Subcutaneous abdominal adipose tissue (tissue), 5 donors: ENCODE measurements at regions not wholly inside any gene's neighbourhood (a gene's known extent, or its start where the extent isn't known, plus 50 kb on each side); places are given as distances from the start of the nearest gene placed in this dataset.

Source experiments
- H3K27ac ChIP-seq: one replicate; pipeline ENCODE4 v1.7.0; 2013; ENCODE audit warnings: low read depth, mild to moderate bottlenecking, inconsistent platforms, low read length, moderate library complexity
- H3K27me3 ChIP-seq, 5 donors: one replicate each; pipeline ENCODE4 v1.7.0; 2013; ENCODE audit warnings: low read length in 5 of 5, inconsistent platforms in 1 of 5; ENCODE audit not compliant: control insufficient read depth in 5 of 5, insufficient read depth in 4 of 5
- H3K36me3 ChIP-seq, 5 donors: one replicate each; pipeline ENCODE4 v1.7.0; 2013; ENCODE audit warnings: low read length in 5 of 5; ENCODE audit not compliant: control insufficient read depth in 5 of 5, insufficient read depth in 5 of 5
- H3K4me1 ChIP-seq, 5 donors: one replicate each; pipeline ENCODE4 v1.7.0; 2013; ENCODE audit warnings: low read length in 5 of 5, mild to moderate bottlenecking in 3 of 5, moderate library complexity in 1 of 5; ENCODE audit not compliant: control insufficient read depth in 5 of 5, insufficient read depth in 5 of 5
- H3K4me3 ChIP-seq, 5 donors: one replicate each; pipeline ENCODE4 v1.7.0; 2013; ENCODE audit warnings: low read length in 5 of 5, low read depth in 1 of 5
- H3K9ac ChIP-seq, 5 donors: one replicate each; pipeline ENCODE4 v1.7.0; 2013; ENCODE audit warnings: low read length in 5 of 5, mild to moderate bottlenecking in 4 of 5, moderate library complexity in 3 of 5
- H3K9me3 ChIP-seq, 5 donors: one replicate each; pipeline ENCODE4 v1.7.0; 2013; ENCODE audit warnings: low read length in 5 of 5; ENCODE audit not compliant: control insufficient read depth in 5 of 5
- donor health status: healthy.
- donor health status: healthy.
- donor health status: healthy.
- donor health status: healthy.
- donor health status: healthy.

DNA sequence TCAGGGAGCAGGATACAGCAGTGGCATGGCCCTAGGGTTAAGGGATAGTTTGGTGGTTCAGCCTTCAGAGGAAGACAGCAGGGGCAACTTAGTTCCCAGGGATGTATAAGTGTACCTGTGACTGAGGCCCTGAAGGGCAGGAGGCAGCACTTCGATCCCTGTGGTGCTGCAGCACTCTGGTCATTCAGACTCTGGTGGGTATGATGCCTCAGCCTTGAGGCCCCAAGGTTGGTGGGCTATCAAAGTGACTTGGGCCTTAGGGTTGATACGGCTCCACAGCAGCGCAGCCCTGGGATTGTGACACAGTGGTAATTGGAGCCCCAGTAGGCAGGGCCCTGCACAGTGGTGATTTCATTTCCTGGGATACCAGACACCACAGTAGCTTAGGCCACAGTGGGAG, 1703.1 kb downstream of the PCDH7 start:
- peaks cover 0 to 12% (median 6%) of the 10 kb centered on the region in 5 donors for H3K9me3 ChIP-seq
- H3K4me3 ChIP-seq, result no peak overlapping the region
- H3K9ac ChIP-seq, result no peak overlapping the region
- H3K27me3 ChIP-seq, result no peaks in the 10 kb centered on the region
- H3K4me1 ChIP-seq, result no peaks in the 10 kb centered on the region
- H3K27ac ChIP-seq, result no peak overlapping the region
- H3K36me3 ChIP-seq, result no peaks in the 10 kb centered on the region

DNA sequence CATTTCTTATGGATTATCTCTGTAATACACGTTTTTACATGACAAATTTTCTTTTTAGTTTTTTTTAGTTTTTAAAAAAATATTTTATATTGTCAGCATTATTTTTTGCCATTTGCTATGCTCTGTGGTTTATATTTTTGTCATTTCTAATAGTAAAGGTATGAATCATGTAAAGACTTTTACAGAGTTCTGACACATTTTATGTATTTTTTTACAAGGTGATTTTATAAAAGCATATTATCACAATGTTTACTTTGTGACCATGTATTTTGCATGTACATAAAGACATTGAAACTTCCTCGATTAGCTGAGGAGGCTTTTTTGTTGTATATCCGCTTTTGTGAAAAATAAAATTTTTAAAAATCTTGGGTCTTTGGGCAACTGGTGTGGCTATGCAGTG, 1705.1 kb downstream of the PCDH7 start:
- Histone ChIP-seq H3K9ac (no peak overlapping the region), H3K27me3 (no peaks in the 10 kb centered on the region), H3K4me3 (no peak overlapping the region), H3K4me1 (no peaks in the 10 kb centered on the region), H3K27ac (no peak overlapping the region), H3K9me3 (peaks cover 0 to 12% (median 6%) of the 10 kb centered on the region in 5 donors), H3K36me3 (no peaks in the 10 kb centered on the region)

DNA sequence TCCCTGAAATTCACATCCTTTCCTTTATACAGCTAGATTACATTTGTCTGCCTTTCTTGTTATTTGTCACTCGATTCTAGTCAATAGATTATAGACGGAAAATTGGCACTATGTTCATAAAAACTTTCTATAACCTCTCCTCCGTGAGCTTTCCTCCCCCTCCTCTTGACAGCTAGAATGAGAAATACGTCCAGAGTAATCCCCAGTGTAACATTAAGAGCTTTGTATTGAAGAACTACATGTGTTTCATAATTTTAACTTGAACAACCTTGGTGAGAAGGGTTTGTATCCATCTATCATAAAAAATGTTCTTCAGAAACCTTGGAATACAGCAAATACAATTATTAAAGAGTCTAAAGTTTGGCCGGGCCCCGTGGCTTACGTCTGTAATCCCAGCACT, 1707.4 kb downstream of the PCDH7 start:
- H3K9ac ChIP-seq, result no peak overlapping the region
- no peak overlapping the region for H3K4me3 ChIP-seq
- no peak overlapping the region for H3K27ac ChIP-seq
- no peaks in the 10 kb centered on the region for H3K4me1 ChIP-seq
- no peaks in the 10 kb centered on the region for H3K27me3 ChIP-seq
- no peaks in the 10 kb centered on the region for H3K36me3 ChIP-seq
- H3K9me3 ChIP-seq, result peaks cover 0 to 13% (median 6%) of the 10 kb centered on the region in 5 donors

GRCh38 chr4:32429151-32429550, 1709.0 kb downstream of the PCDH7 start:
- no peaks in the 10 kb centered on the region for H3K4me1 ChIP-seq
- H3K27ac ChIP-seq, result no peak overlapping the region
- peaks cover 0 to 2% (median 0%) of the 10 kb centered on the region in 5 donors for H3K9me3 ChIP-seq
- H3K4me3 ChIP-seq, result no peak overlapping the region
- no peaks in the 10 kb centered on the region for H3K36me3 ChIP-seq
- no peaks in the 10 kb centered on the region for H3K27me3 ChIP-seq
- no peak overlapping the region for H3K9ac ChIP-seq

- no peaks in the 10 kb centered on the region for H3K27me3 ChIP-seq
- H3K9me3 ChIP-seq, result peaks cover 0 to 2% (median 0%) of the 10 kb centered on the region in 5 donors
- no peaks in the 10 kb centered on the region for H3K36me3 ChIP-seq
- H3K27ac ChIP-seq, result no peak overlapping the region
- no peak overlapping the region for H3K4me3 ChIP-seq
- H3K9ac ChIP-seq, result no peak overlapping the region
- H3K4me1 ChIP-seq, result no peaks in the 10 kb centered on the region
These were observed 1715.1 kb downstream of the PCDH7 start for GRCh38 chr4:32435308-32435707.

DNA sequence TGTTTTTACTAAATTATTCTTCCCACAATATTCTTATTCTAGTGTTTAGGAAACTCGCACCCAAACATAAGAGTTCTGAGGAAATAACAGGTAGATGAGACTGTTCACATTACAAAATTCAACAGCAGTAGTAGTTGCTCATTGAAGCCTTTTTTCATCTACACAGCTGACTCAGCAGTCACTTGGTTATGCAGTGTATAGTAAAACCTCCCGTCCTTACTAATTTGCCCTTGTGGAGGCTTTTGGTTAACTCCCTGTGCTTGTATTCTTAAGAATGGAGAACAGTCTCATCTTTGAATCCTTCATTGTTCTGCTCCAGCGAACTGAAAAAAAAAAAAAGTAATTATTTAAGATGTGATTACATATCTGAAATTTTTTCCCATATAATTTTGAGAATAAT, 1716.6 kb downstream of the PCDH7 start:
- H3K27me3 ChIP-seq, result no peaks in the 10 kb centered on the region
- H3K27ac ChIP-seq, result no peak overlapping the region
- no peaks in the 10 kb centered on the region for H3K4me1 ChIP-seq
- no peaks in the 10 kb centered on the region for H3K36me3 ChIP-seq
- no peak overlapping the region for H3K9ac ChIP-seq
- H3K9me3 ChIP-seq, result peaks cover 0 to 2% (median 0%) of the 10 kb centered on the region in 5 donors
- no peak overlapping the region for H3K4me3 ChIP-seq

GRCh38 chr4:32440391-32440790, 1720.2 kb downstream of the PCDH7 start:
- no peak overlapping the region for H3K9ac ChIP-seq
- H3K4me3 ChIP-seq, result no peak overlapping the region
- no peaks in the 10 kb centered on the region for H3K4me1 ChIP-seq
- H3K27ac ChIP-seq, result no peak overlapping the region
- H3K36me3 ChIP-seq, result no peaks in the 10 kb centered on the region
- no peaks in the 10 kb centered on the region for H3K9me3 ChIP-seq
- H3K27me3 ChIP-seq, result no peaks in the 10 kb centered on the region

GRCh38 chr4:32454482-32454881, 1734.3 kb downstream of the PCDH7 start:
- H3K36me3 ChIP-seq, result no peaks in the 10 kb centered on the region
- H3K9ac ChIP-seq, result no peak overlapping the region
- no peaks in the 10 kb centered on the region for H3K9me3 ChIP-seq
- H3K4me3 ChIP-seq, result no peak overlapping the region
- H3K27me3 ChIP-seq, result no peaks in the 10 kb centered on the region
- no peaks in the 10 kb centered on the region for H3K4me1 ChIP-seq
- H3K27ac ChIP-seq, result no peak overlapping the region

- Histone ChIP-seq H3K27me3 (no peaks in the 10 kb centered on the region), H3K36me3 (no peaks in the 10 kb centered on the region), H3K4me1 (no peaks in the 10 kb centered on the region), H3K27ac (no peak overlapping the region), H3K9ac (no peak overlapping the region), H3K9me3 (no peaks in the 10 kb centered on the region), H3K4me3 (no peak overlapping the region)
These were observed 1735.1 kb downstream of the PCDH7 start for GRCh38 chr4:32455231-32455630.

DNA sequence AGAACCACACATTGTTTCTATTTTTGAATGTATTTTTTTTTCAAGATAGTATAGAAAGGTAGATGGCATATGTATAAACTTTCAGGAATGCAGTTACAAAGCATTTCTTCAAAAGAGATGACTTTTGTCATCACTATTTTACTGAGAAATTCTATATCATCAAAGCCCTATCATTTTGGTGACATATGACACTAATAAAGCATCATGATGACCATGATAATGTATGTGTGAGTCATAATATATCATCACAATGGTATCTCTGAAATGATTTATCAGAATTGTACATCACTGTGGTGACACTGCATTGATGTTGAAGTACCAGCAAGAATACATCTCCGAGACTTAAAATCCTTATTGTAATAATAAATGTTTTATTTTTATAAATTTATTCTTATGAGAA, 1740.8 kb downstream of the PCDH7 start:
- Histone ChIP-seq H3K27me3 (no peaks in the 10 kb centered on the region), H3K4me3 (no peak overlapping the region), H3K9ac (no peak overlapping the region), H3K9me3 (no peaks in the 10 kb centered on the region), H3K27ac (no peak overlapping the region), H3K36me3 (no peaks in the 10 kb centered on the region), H3K4me1 (no peaks in the 10 kb centered on the region)

DNA sequence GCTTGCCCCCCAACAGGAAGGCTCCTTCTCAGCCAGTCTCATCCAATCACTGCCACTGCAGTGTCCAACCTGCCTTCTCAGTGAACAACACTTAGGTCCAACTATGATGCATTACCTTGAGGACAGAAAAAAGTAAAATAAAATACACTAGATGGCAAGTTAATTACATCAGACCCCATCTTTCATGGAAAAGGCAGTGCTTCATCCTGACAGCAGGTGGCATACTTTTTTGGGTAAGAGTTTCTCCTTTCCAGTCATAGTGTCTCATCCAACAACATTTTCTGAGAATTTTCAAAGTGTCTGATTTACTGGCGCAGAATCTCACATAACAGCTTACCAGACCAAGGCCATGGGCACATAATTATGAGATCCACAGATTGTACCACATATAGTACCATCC, 1742.8 kb downstream of the PCDH7 start:
- Histone ChIP-seq H3K27ac (no peak overlapping the region), H3K4me1 (no peaks in the 10 kb centered on the region), H3K4me3 (no peak overlapping the region), H3K9ac (no peak overlapping the region), H3K36me3 (no peaks in the 10 kb centered on the region), H3K9me3 (no peaks in the 10 kb centered on the region), H3K27me3 (no peaks in the 10 kb centered on the region)
